LNCaP clone FGC (cell line): ENCODE measurements at regions not wholly inside any gene's neighbourhood (a gene's known extent, or its start where the extent isn't known, plus 50 kb on each side); places are given as distances from the start of the nearest gene placed in this dataset.
"Not testable (repeated sequence)": the region's sequence is repeated elsewhere in the genome, so short reads cannot be mapped to it uniquely, and the experiment has no call there.

Experiments used
- DNase-seq: peaks from one replicate; pipeline ENCODE4 v3.0.0-alpha.2; 2011; ENCODE audit warnings: low read depth
- H3K4me3 ChIP-seq: 2 replicates; pipeline ENCODE4 v1.5.1; 2011; ENCODE audit warnings: mild to moderate bottlenecking, low read depth, low read length, control low read depth
- CTCF ChIP-seq: IDR thresholded peaks from 2 replicates; pipeline ENCODE4 v1.5.1; 2012; ENCODE audit warnings: mild to moderate bottlenecking; ENCODE audit not compliant: control insufficient read depth, insufficient read depth; ENCODE audit errors: extremely low read depth

- TF ChIP-seq CTCF: no peak
- H3K4me3 ChIP-seq: no peak overlapping the region
- no peak for DNase-seq
Measured at GRCh38 chrX:125153621-125154020, 166.1 kb upstream of the TEX13C start.

- not testable (repeated sequence) for DNase-seq, H3K4me3 ChIP-seq
Measured at GRCh38 chrX:125154288-125155257, 165.1 kb upstream of the TEX13C start.

DNA sequence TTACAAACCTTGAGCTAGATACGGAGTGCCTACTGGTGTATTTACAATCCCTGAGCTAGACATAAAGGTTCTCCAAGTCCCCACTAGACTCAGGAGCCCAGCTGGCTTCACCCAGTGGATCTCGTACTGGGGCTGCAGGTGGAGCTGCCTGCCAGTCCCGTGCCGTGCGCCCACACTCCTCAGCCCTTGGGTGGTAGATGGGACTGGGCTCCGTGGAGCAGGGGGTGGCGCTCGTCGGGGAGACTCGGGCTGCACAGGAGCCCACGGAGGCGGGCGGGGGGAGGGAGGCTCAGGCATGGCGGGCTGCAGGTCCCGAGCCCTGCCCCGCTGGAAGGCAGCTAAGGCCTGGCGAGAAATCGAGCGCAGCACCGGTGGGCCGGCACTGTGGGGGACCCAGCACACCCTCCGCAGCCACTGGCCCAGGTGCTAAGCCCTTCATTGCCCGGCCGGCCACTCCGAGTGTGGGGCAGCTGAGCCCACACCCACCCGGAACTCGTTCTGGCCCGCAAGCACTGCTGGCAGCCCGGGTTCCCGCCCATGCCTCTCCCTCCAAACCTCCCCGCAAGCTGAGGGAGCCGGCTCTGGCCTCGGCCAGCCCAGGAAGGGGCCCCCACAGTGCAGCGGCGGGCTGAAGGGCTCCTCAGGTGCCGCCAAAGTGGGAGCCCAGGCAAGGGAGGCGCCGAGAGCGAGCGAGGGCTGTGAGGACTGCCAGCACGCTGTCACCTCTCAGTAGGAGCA lies 164.2 kb upstream of the TEX13C start:
- not testable (repeated sequence) for H3K4me3 ChIP-seq, DNase-seq

DNA sequence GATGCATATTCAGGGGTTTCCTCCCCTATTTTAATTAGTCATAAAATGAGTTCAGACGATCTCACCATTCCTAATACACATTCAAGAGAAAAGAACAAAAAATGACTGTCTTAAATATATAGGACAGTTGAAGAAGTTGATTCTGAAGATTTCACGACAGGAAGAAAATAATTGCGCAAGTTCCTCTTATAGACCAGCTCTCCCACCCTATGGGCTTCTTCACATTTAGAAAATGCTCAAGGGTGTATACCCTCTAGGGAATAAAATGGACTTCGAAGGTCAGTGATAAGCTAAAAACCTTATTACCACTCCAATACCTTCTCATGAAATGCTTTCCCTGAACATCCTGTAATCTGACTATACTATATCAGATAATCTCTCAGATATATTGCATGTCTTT lies 149.2 kb upstream of the TEX13C start:
- TF ChIP-seq CTCF: no peak
- H3K4me3 ChIP-seq: no peak overlapping the region
- DNase-seq: no peak

DNA sequence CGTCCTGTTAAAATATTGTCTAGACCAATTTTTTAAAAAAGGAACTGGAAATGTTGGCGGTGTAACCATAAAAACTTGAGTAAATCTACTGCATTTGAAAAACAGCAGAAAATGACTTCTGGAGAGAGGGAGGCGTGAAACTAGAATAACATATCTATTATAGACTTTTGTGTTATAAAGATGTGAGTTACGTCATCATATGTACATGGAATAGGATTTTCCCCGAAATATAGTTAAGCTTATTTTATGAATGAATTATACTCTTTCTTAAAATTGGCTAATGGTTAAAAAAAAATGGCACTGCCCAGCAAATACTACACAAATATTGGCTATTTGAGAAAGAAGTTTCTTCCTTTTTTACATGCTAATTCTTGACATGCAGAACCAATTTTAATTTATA lies 147.1 kb upstream of the TEX13C start:
- DNase-seq: no peak
- no peak overlapping the region for H3K4me3 ChIP-seq
- TF ChIP-seq CTCF: no peak

DNA sequence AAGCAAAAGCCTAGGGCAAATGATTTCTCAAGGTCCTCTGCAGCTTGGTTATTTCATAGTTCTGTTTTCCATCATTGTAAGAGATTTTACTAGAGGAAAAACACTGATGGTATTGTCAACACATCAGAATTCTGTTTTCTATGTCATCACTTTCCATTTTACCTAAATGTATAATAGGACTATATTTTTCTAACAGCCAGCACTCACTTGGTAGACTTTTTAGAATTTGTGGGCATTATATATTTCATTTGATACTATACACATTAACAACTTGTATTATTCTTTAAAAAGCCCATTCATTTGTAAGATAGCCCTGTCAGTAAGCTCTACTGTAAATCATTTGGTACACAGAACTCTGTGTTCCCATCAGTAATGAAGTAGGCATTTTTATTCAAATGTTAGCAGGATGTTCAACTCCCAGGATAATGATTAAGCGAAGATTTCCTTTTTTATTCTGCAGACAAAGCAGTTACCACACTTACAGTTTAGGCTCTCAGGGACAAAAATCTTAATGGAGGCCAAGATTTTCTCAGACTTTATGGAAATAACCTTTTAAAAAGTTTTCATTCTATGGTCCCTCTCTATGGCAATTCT lies 143.6 kb upstream of the TEX13C start:
- no peak for DNase-seq
- no peak overlapping the region for H3K4me3 ChIP-seq
- TF ChIP-seq CTCF: no peak

DNA sequence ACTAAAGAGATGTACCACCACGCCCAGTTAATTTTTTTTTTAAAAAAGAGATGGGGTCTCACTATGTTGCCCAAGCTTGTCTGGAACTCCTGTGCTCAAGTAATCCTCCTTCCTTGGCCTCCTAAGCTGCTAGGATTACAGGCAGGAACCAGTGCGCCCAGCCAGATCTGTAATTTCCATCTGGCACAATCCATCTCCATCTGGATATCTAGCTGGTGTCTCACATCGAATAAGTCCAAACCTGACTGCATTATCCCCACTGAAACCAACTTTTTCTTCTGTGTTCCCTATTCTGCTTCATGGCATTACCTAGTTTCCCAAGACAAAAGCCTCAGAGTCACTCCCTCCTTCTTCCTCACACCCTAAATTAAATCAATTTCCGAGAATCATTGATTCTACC lies 125.8 kb upstream of the TEX13C start:
- no peak overlapping the region for H3K4me3 ChIP-seq
- no peak for TF ChIP-seq CTCF
- DNase-seq: no peak

DNA sequence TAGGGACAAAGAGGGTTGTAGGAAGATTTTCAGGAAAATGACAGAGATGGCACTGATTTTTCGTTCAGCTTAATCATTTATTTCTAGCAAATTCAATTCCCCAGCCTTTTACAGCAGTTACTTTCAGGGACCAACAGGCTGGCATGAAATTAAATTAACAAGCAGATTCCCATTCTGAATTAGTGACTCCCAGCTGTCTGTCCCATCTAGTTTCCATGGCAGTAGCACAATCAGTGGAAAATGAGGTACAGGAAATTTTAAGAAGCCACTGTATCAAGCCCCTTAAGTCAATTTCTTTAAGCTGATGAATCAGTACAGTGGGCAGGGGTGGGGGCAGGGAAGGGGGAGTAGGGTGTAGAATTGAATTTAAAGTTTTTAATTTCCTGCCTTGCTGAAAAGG lies 121.1 kb upstream of the TEX13C start:
- no peak overlapping the region for H3K4me3 ChIP-seq
- no peak for TF ChIP-seq CTCF
- DNase-seq: no peak
